H54 (cell line): ENCODE measurements at regions not wholly inside any gene's neighbourhood (a gene's known extent, or its start where the extent isn't known, plus 50 kb on each side); places are given as distances from the start of the nearest gene placed in this dataset.

Experiments
- DNase-seq: peaks from one replicate; pipeline ENCODE4 v3.0.0; 2011; ENCODE audit warnings: low spot score, mixed read lengths; ENCODE audit not compliant: insufficient read length
- FAIRE-seq: peaks from 3 replicates; lab custom pipeline; 2011; peaks lifted over from hg19 to GRCh38; lab: Jason Lieb, UNC
- POLR2A ChIP-seq: IDR thresholded peaks from 2 replicates; pipeline ENCODE4 v1.6.1; 2011; ENCODE audit warnings: low read depth, mild to moderate bottlenecking, low read length

DNA sequence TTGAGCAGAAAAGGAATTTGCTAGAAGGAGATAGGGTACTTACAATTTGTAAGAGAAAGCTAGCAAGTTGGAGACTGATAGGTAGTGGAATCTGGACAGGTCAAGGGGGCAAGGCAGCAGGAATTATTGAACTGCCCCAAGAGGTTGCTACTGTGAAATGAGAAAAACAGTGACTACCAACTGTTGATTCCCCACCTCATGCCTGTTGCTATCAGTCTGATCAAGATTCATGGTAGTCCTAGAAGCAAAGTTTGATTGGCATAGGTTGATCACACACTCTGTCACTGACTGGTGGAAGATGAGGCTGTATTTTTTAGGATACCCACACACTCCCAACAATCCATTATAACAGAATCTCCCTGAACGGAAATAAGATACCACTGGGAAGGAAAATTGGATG lies 89.4 kb upstream of the IGF1 start:
- no peak for TF ChIP-seq POLR2A
- FAIRE-seq (no peak), DNase-seq (no peak)

DNA sequence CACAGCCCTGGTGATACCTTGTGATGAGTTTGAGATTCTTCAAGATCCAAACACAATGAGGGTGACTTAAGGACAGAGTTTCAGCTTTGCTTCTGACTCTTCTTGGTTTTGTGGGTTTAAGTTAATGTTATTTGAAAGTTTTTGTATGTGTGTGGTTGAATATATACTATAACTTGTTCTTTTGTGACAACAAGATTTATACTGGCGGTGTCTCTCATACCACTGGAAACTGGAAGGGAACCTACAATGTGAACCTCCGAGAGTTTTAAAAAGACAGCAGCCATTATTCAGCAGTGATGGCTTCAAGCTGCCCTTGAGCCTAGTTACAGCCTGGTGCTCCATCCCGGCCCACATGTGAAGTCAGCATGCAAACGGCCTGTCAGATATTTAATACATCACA lies 87.9 kb upstream of the IGF1 start:
- no peak for DNase-seq

DNA sequence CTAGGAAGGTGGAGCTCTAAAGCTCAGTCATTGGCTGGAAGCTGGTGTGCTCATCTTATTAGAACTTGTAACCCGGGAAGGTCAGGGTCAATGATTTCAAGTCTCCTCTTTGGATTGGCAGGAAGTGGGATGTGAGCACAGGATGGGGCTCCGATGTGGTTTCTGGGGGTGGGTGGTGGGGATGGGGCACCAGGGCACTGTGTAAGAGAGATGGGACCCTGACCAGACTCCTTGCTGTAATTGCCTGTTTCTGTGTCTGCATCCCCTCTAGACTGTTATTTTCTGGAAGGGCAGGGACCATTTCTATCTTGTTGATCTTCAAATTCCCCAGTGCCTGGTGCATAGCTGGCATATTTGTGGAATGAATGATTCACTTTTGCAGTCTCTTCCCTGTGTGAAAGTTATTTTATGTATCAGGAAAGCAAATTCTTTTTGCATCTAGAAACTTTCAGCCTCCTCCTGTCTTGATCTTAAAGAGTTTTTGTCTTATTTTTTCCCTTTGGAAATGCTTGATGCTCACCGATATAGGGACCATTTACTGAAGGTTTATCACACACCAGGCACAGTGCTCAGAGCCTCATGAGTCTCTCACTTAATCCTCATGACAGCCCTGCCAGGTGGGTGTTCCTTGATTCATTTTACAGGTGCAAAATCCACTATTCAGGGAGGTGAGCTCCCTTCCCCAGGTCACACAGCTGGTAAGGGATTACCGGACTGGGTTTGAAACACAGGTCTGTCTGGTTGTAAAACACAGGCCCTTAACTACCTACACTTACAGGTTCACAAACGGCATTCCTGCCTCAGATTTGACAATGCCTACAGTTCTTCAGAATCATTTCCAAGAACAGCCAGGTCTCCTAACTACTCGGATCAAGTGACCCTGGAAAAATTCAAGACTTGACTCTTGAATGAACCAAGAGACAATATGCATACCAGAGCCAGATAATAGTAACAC lies 86.9 kb upstream of the IGF1 start:
- FAIRE-seq (peak; percentile 65), DNase-seq (peak; percentile 30)
- no peak for TF ChIP-seq POLR2A

More for the DNA sequence above, 87.9 kb upstream of the IGF1 start:
- no peak for TF ChIP-seq POLR2A
- no peak for FAIRE-seq

- TF ChIP-seq POLR2A, result no peak
- DNase-seq, result no peak
- FAIRE-seq, result no peak
These were observed 85.2 kb upstream of the IGF1 start for GRCh38 chr12:102565555-102565954.

DNA sequence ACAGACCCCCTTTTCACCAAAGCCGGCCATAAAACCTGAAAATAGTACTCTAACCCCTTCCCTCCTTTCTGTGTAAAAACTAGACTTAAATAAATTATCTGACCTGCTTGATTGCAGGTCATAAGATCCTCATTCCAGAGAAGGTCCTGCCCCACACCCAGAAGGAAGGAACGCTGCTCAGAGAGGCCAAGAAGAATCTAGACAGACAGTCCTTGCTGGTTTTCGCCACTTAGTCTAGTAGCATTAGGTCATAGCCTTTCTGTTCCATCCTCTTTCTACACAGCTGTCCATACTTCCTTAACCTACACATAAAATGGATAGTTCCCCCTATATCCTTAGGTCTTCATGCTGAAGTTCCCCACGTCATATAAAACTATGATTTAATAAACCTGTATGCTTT lies 83.7 kb upstream of the IGF1 start:
- no peak for TF ChIP-seq POLR2A
- FAIRE-seq (no peak), DNase-seq (no peak)

DNA sequence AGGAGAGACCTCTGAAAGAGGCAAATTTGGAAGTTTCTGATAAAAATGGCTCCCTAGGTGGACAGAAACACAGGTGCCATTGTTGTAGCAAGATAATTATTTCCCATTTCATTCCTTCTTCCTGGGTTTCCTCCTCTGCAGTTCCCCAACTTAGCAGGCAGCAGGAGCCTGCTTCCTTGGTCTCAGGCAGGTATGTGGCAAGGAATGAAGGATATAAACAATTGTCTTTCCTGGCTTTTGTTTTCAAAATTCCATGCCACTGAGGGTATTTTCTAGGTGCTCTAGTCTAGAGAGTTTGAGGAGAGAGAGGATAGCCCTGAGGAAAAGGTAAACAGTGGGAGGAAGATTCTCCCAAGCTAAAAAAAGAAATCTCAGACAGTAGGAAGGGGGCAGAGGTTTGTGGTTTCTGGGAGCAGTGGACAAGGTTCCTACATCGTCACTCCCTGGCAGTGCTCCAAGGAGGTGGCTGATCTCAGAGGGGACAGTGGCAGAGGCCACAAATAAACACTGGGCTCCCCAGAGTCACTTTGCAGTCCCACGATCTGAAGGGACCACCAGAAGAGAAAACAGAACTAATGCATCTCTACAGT lies 82.6 kb upstream of the IGF1 start:
- DNase-seq, result no peak
- FAIRE-seq, result no peak
- no peak for TF ChIP-seq POLR2A

DNA sequence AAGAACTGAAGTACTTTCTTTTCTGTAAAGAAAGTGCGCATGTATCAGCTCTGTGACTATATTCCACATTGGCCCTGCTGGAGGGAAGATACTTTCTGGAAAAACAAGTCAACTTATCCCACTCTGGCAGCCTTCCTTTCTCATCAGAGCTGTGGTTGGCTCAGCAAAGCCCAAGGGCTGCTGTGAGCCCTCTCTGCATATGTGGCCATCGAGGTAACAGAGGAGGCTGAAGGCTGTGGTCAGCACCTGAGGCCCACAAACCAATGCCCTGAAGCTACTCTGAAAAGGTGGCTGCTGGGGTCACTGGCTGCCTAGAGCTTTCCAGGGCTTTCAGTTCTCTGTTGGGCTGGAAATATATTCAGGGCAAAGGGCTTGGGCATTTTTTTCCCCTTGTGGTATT lies 70.8 kb upstream of the IGF1 start:
- DNase-seq (no peak), FAIRE-seq (no peak)
- TF ChIP-seq POLR2A, result no peak

DNA sequence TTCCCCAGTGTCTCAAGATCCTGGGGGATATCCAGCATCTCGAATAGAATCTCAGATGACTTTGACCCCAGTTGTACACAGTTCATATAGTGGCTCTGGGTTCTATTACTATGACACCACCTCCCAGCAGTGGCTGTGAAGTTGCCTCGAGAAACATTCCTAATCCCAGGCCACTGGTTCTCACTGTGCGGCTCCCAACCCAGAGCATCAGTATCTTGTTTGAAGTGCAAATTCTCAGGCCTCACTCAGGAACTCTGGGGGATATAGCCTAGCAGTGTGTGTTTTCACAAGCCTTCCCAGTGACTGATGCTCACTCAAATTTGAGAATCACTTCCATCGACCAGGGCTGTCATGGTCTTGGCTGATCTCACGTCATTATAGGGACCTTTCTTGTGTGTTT lies 69.3 kb upstream of the IGF1 start:
- FAIRE-seq (no peak), DNase-seq (no peak)
- no peak for TF ChIP-seq POLR2A

DNA sequence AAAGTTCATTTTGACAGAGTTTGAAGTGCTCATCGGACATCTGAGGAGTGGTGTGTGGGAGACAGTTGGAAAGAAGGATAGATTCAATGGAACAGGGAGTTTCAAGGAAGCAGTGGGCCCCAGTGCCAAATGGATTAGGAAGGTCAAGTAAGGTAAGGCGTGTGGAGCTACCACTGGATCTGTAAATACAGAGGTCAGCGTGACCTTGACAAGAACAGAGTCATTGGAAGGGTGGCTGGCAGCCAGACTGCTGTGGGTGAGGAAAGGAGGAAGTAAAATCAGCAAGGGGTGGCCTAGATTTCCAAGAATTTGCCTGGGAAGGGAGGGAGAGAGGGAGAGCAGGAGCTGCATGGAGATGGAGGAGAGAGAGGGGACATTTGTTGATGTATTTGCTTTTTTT lies 68.2 kb upstream of the IGF1 start:
- DNase-seq (no peak), FAIRE-seq (peak; percentile 62)
- TF ChIP-seq POLR2A, result no peak

DNA sequence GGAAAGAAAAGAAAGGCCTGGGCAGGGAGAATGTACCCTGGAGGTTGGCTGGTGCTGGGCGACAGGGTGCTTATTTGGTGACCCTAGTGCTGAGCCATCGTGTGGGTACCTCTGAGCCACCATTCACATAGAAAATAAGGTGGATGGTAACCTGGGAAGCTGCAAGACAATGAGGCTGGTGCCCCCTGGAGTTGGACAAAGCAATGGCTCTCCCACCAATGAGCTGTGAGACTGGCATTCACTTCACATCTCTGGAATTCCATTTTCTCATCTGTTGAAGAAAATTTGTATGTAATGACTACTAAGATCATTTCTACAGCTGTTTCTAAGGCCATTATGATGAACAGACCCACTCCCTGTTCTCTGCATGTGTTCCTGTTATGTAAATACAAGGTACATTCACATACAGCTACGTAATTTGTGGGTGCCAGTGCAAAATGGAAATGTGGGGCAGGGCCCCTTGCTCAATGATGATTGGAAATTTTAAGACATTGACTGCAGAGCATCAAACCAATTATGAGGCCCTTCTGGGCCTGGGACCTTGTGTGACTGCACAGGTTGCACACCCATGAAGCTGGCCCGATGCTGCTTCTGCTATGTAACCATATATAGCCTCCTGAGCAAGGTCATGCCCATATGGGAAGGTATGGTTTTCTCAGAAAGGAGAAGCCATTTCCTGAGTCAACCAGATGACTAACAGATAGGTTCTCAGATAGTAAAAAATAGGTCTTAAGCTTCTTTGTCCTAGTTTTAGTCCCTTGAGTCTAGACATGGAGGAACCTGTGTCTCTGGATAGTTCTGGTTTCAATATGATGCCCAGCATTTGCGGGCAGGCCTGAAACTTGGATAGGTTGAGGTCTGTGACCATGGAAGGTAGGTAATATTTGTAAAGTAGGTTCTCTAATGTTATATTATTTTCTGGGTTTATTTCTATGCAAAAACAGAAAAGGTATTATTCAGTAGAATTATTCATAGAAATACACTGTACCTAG lies 63.4 kb upstream of the IGF1 start:
- FAIRE-seq, result no peak
- no peak for DNase-seq
- TF ChIP-seq POLR2A, result no peak

DNA sequence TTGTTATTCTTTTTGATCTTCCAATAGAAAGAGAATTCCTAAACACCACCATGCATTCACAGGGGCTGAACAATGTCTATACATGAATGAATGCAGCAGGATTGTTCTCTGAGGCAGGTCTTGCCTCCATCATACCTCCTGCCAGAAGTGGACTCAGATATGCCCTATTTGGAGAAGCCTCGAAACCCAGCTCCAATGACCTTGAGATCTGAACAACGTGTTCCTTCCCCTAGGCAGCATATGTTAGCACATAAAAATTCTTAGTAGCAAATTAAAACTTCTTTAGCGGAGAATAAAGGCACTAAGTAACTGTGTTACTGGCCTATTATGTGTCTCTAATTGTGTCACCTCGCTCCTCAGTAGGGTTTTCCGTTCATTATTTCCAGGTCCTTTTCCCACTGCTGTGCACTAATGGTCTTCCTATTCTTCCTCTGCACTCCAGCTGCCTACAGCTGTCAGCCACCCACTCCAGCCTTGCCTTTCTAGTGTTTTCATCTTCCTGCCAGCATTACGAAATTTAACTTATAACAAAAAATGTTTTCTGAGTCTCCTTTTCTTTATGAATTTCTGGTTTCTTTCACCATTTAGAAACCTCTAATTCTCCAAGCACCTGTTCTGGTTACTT lies 62.6 kb upstream of the IGF1 start:
- FAIRE-seq, result no peak
- TF ChIP-seq POLR2A, result no peak

DNA sequence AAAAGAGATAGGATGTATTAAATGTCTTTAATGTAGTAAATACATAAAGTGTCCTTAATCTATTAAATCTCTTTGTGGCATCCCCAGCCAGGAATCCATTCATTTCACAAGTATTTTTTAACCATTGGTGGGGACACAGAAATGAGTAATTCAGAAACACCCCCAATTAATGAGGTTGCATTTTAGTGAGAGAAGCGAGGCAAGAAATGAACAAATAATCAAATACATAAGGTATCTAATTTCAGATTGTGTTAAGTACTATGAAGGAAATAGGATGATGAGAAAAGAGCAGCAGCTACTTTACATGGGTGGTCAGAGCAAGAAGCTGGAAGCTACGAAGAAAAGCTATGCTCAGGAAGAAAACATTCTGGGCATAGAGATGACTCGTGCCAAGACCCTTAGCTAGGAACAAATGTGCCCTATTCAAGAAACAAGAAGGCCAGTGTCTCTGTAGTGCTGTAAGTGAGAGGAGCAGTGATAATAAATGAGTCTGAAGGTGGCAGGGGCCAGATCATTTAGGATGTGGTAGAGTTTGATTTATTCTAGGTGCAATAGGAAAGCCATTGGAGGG lies 60.5 kb upstream of the IGF1 start:
- no peak for TF ChIP-seq POLR2A
- no peak for FAIRE-seq

More for the DNA sequence above, 62.6 kb upstream of the IGF1 start:
- DNase-seq, result no peak

GRCh38 chr12:102539651-102540553 lies 59.5 kb upstream of the IGF1 start:
- DNase-seq (peak; percentile 52), FAIRE-seq (peak; percentile 92)
- no peak for TF ChIP-seq POLR2A

More for the DNA sequence above, 60.5 kb upstream of the IGF1 start:
- DNase-seq, result no peak
